ENCODE measurements at regions not wholly inside any gene's neighbourhood (a gene's known extent, or its start where the extent isn't known, plus 50 kb on each side); places are given as distances from the start of the nearest gene placed in this dataset.

- TF ChIP-seq CTCF (IDR thresholded peaks at IDR 0.05) (no peak), POLR2A (IDR thresholded peaks at IDR 0.05) (no peak)
Measured at GRCh38 chr9:84067821-84068220, 87.2 kb downstream of the RMI1 start.
